Mesenchymal stem cell (in vitro differentiated cells and primary cell): ENCODE measurements at regions not wholly inside any gene's neighbourhood (a gene's known extent, or its start where the extent isn't known, plus 50 kb on each side); places are given as distances from the start of the nearest gene placed in this dataset.

Experiments used
- DNase-seq: peaks from one replicate; pipeline ENCODE4 v3.0.0-alpha.2; 2013
- H2AFZ ChIP-seq: one replicate; pipeline ENCODE4 v1.6.1; 2013; ENCODE audit warnings: low read depth, mild to moderate bottlenecking, control low read depth, inconsistent platforms, low read length, moderate library complexity
- H2AK5ac ChIP-seq: 2 replicates; pipeline ENCODE4 v1.6.1; 2013; ENCODE audit warnings: low read length, moderate library complexity, mild to moderate bottlenecking, inconsistent platforms; ENCODE audit not compliant: severe bottlenecking
- H2BK120ac ChIP-seq: one replicate; pipeline ENCODE4 v1.6.1; 2013; ENCODE audit warnings: low read depth, mild to moderate bottlenecking, inconsistent platforms, low read length, moderate library complexity
- H2BK12ac ChIP-seq, 2 experiments: one replicate each; pipeline ENCODE4 v1.6.1; 2013; ENCODE audit warnings: inconsistent platforms in 2 of 2, low read length in 2 of 2, mild to moderate bottlenecking in 2 of 2, moderate library complexity in 2 of 2, control low read depth in 1 of 2
- H2BK15ac ChIP-seq: one replicate; pipeline ENCODE4 v1.6.1; 2013; ENCODE audit warnings: mild to moderate bottlenecking, low read depth, inconsistent platforms; ENCODE audit not compliant: poor library complexity, severe bottlenecking
- H2BK5ac ChIP-seq: 2 replicates; pipeline ENCODE4 v1.6.1; 2013; ENCODE audit warnings: low read depth, mild to moderate bottlenecking, low read length, control low read depth, inconsistent platforms; ENCODE audit not compliant: poor library complexity, severe bottlenecking
- H3K14ac ChIP-seq, 2 experiments: one replicate each; pipeline ENCODE4 v1.6.1; 2013; ENCODE audit warnings: inconsistent platforms in 2 of 2, low read length in 2 of 2, control low read depth in 1 of 2, mild to moderate bottlenecking in 1 of 2, moderate library complexity in 1 of 2
- H3K18ac ChIP-seq, 2 experiments: one replicate each; pipeline ENCODE4 v1.6.1; 2013; ENCODE audit warnings: inconsistent platforms in 2 of 2, low read length in 2 of 2, control low read depth in 1 of 2, low read depth in 1 of 2, mild to moderate bottlenecking in 1 of 2
- H3K23ac ChIP-seq, 2 experiments: one replicate each; pipeline ENCODE4 v1.6.1; 2013; ENCODE audit warnings: inconsistent platforms in 2 of 2, low read length in 2 of 2, mild to moderate bottlenecking in 2 of 2, moderate library complexity in 2 of 2, control low read depth in 1 of 2
- H3K27ac ChIP-seq: 2 replicates; pipeline ENCODE4 v1.5.1; 2013; ENCODE audit warnings: mild to moderate bottlenecking, moderate library complexity, low read length, control low read depth, inconsistent platforms; ENCODE audit not compliant: poor library complexity, severe bottlenecking
- H3K27me3 ChIP-seq, 2 experiments: 2 replicates each; pipeline versions ENCODE4 v1.6.1 to v1.7.0; 2013; ENCODE audit warnings: low read length in 2 of 2, mild to moderate bottlenecking in 2 of 2, moderate library complexity in 2 of 2, control low read depth in 1 of 2, inconsistent platforms in 1 of 2; ENCODE audit not compliant: control insufficient read depth in 1 of 2, insufficient read depth in 1 of 2
- H3K36me3 ChIP-seq, 2 experiments: 2 replicates each; pipeline versions ENCODE4 v1.6.1 to v1.7.0; 2013; ENCODE audit warnings: low read length in 2 of 2, control low read depth in 1 of 2, inconsistent platforms in 1 of 2, low read depth in 1 of 2, mild to moderate bottlenecking in 1 of 2; ENCODE audit not compliant: insufficient read depth in 2 of 2, control insufficient read depth in 1 of 2
- H3K4ac ChIP-seq, 2 experiments: one replicate each; pipeline ENCODE4 v1.6.1; 2013; ENCODE audit warnings: inconsistent platforms in 2 of 2, low read length in 2 of 2, mild to moderate bottlenecking in 2 of 2, moderate library complexity in 2 of 2, control low read depth in 1 of 2, low read depth in 1 of 2
- H3K4me1 ChIP-seq: 2 replicates; pipeline ENCODE4 v1.6.1; 2013; ENCODE audit warnings: low read depth, low read length, control low read depth; ENCODE audit not compliant: control insufficient read depth, insufficient read depth
- H3K4me2 ChIP-seq: 2 replicates; pipeline ENCODE4 v1.6.1; 2013; ENCODE audit warnings: low read length, mild to moderate bottlenecking, inconsistent platforms; ENCODE audit not compliant: poor library complexity, severe bottlenecking
- H3K4me3 ChIP-seq, 2 experiments: 2 replicates each; pipeline versions ENCODE4 v1.5.1 to v1.7.0; 2013; ENCODE audit warnings: low read length in 2 of 2, mild to moderate bottlenecking in 2 of 2, control low read depth in 1 of 2, low read depth in 1 of 2; ENCODE audit not compliant: insufficient read depth in 1 of 2
- H3K79me1 ChIP-seq: replicated peaks from 2 replicates; pipeline ENCODE4 v1.6.1; 2013; ENCODE audit warnings: mild to moderate bottlenecking, control low read depth, low read length, inconsistent platforms; ENCODE audit not compliant: poor library complexity, severe bottlenecking
- H3K9ac ChIP-seq: 2 replicates; pipeline ENCODE4 v1.7.0; 2013; ENCODE audit warnings: mild to moderate bottlenecking, low read length, moderate library complexity
- H3K9me3 ChIP-seq: 2 replicates; pipeline ENCODE4 v1.7.0; 2013; ENCODE audit warnings: mild to moderate bottlenecking, low read length; ENCODE audit not compliant: control insufficient read depth
- H4K8ac ChIP-seq: one replicate; pipeline ENCODE4 v1.6.1; 2013; ENCODE audit warnings: inconsistent platforms, mild to moderate bottlenecking, low read length, moderate library complexity
- H4K91ac ChIP-seq: one replicate; pipeline ENCODE4 v1.6.1; 2013; ENCODE audit warnings: mild to moderate bottlenecking, low read length, inconsistent platforms
- WGBS: methylation state at CpG from one replicate; pipeline ENCODE4 v1.1.7; 2013; ENCODE audit warnings: mixed read lengths; 5-methylcytosine and 5-hydroxymethylcytosine counted together

GRCh38 chr9:2345013-2345412 is 276.6 kb upstream of the VLDLR start:
- H2BK12ac ChIP-seq = no peak overlapping the region
- no peak overlapping the region for H3K4ac ChIP-seq
- H3K79me1 ChIP-seq = no peaks in the 10 kb centered on the region
- H3K27me3 ChIP-seq = no peaks in the 10 kb centered on the region
- H4K8ac ChIP-seq = no peak overlapping the region
- no peak overlapping the region for H3K4me2 ChIP-seq
- no peak overlapping the region for H3K27ac ChIP-seq
- H2BK120ac ChIP-seq = no peak overlapping the region
- DNase-seq = no peak
- H2BK5ac ChIP-seq = no peak overlapping the region
- H2AK5ac ChIP-seq = no peak overlapping the region
- no peak overlapping the region for H3K18ac ChIP-seq
- H2AFZ ChIP-seq = no peak overlapping the region
- no peaks in the 10 kb centered on the region for H3K36me3 ChIP-seq
- no peaks in the 10 kb centered on the region for H3K9me3 ChIP-seq
- no peak overlapping the region for H4K91ac ChIP-seq
- WGBS = 60% methylated on average over 2 of the region's 4 CpGs
- no peak overlapping the region for H3K9ac ChIP-seq
- H3K14ac ChIP-seq = no peak overlapping the region
- no peak overlapping the region for H2BK15ac ChIP-seq
- H3K4me3 ChIP-seq = no peak overlapping the region
- no peak overlapping the region for H3K23ac ChIP-seq
- H3K4me1 ChIP-seq = no peaks in the 10 kb centered on the region

- Histone ChIP-seq H2BK15ac (no peak overlapping the region), H2BK120ac (no peak overlapping the region), H3K9me3 (no peaks in the 10 kb centered on the region), H4K91ac (no peak overlapping the region), H3K4me3 (no peak overlapping the region), H2AK5ac (no peak overlapping the region), H3K4me2 (no peak overlapping the region), H4K8ac (no peak overlapping the region), H2BK12ac (no peak overlapping the region), H3K14ac (no peak overlapping the region), H3K18ac (no peak overlapping the region), H3K27ac (no peak overlapping the region), H3K4ac (no peak overlapping the region), H3K36me3 (no peaks in the 10 kb centered on the region), H3K9ac (no peak overlapping the region), H2BK5ac (no peak overlapping the region), H3K79me1 (no peaks in the 10 kb centered on the region), H3K23ac (no peak overlapping the region), H3K27me3 (no peaks in the 10 kb centered on the region), H2AFZ (no peak overlapping the region), H3K4me1 (no peaks in the 10 kb centered on the region)
- DNase-seq = no peak
- WGBS = 52% methylated on average over 2 of the region's 2 CpGs
These were observed 275.2 kb upstream of the VLDLR start for GRCh38 chr9:2346277-2346913.

DNA sequence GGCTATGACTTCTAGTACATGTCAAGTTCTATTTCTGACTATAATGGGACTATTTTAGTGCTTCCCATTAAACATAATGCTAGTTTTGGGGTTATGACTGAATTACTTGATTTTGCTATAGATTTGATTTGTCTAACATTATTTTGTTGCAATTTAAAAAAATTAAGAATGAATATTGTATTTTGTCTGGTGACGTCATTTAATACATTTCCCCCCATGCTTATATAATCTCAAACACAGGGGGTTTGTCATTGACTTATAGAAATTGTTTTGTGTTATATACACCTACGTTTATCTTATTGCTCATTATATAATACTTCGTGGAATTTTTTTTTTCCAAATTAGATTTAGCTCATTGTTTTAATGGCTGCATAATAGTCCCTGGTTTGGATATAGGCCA is 270.3 kb upstream of the VLDLR start:
- Histone ChIP-seq H3K27me3 (no peaks in the 10 kb centered on the region), H2BK5ac (no peak overlapping the region), H3K18ac (no peak overlapping the region), H3K9ac (no peak overlapping the region), H4K91ac (no peak overlapping the region), H3K27ac (no peak overlapping the region), H2BK12ac (no peak overlapping the region), H3K4me2 (no peak overlapping the region), H3K4me3 (no peak overlapping the region), H3K4ac (no peak overlapping the region), H3K79me1 (no peaks in the 10 kb centered on the region), H3K36me3 (no peaks in the 10 kb centered on the region), H3K4me1 (no peaks in the 10 kb centered on the region), H2BK120ac (no peak overlapping the region), H2AFZ (no peak overlapping the region), H4K8ac (no peak overlapping the region), H3K9me3 (no peaks in the 10 kb centered on the region), H3K23ac (no peak overlapping the region), H3K14ac (no peak overlapping the region), H2BK15ac (no peak overlapping the region), H2AK5ac (no peak overlapping the region)
- DNase-seq = no peak
- no CpG with 5 or more reads among the region's 3 CpGs for WGBS

DNA sequence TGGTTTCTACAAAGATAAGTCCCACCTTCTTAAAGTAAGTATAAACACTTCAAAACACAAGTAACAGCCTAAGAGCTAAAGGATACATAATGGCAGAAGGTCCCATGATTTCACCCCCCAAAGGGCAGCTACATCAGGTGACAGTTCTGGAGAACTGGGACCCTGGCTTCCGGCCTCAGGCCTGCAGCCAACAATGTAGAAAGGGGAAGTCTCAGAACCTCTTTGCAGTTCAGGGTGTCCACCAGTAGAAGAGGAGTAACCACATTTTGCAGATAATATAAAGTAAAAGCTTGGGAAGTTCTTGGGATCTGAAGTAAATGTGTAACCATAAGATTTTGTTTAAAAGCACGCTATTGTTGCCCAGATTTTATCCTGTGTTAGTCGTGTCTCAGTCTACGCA is 267.4 kb upstream of the VLDLR start:
- Histone ChIP-seq H3K27ac (no peak overlapping the region), H3K27me3 (peaks cover 0 to 2% of the 10 kb centered on the region in 2 experiments), H3K79me1 (no peaks in the 10 kb centered on the region), H3K4me1 (no peaks in the 10 kb centered on the region), H4K8ac (no peak overlapping the region), H2BK12ac (no peak overlapping the region), H3K4me2 (no peak overlapping the region), H3K4me3 (no peak overlapping the region), H3K36me3 (no peaks in the 10 kb centered on the region), H4K91ac (no peak overlapping the region), H3K4ac (no peak overlapping the region), H3K9me3 (no peaks in the 10 kb centered on the region), H2BK5ac (no peak overlapping the region), H2AFZ (no peak overlapping the region), H3K14ac (no peak overlapping the region), H2BK15ac (no peak overlapping the region), H2BK120ac (no peak overlapping the region), H3K18ac (no peak overlapping the region), H3K9ac (no peak overlapping the region), H2AK5ac (no peak overlapping the region), H3K23ac (no peak overlapping the region)
- DNase-seq = no peak
- 79% methylated on average over 4 of the region's 4 CpGs for WGBS
